Upper lobe of right lung (tissue), 1 donor: ENCODE measurements at regions not wholly inside any gene's neighbourhood (a gene's known extent, or its start where the extent isn't known, plus 50 kb on each side); places are given as distances from the start of the nearest gene placed in this dataset.
"Not testable (repeated sequence)": the region's sequence is repeated elsewhere in the genome, so short reads cannot be mapped to it uniquely, and the experiment has no call there.

Source experiments
- ATAC-seq: fragments of 200-7000 bp; cut with Tn5 transposase; one replicate; pipeline ENCODE4 v1.9.1; 2020; ENCODE audit warnings: mild to moderate bottlenecking, moderate library complexity
- DNase-seq: peaks from one replicate; pipeline ENCODE4 v3.0.0-alpha.2; 2020
- H3K27ac ChIP-seq: fragments of 200-600 bp; one replicate; pipeline ENCODE4 v1.8.0; 2022
- H3K27me3 ChIP-seq: fragments of 200-600 bp; one replicate; pipeline ENCODE4 v1.8.0; 2022; ENCODE audit warnings: mild to moderate bottlenecking
- H3K36me3 ChIP-seq: fragments of 200-600 bp; one replicate; pipeline ENCODE4 v1.8.0; 2022
- H3K4me1 ChIP-seq: fragments of 200-600 bp; one replicate; pipeline ENCODE4 v1.8.0; 2022
- H3K4me3 ChIP-seq: fragments of 200-600 bp; one replicate; pipeline ENCODE4 v1.8.0; 2022; ENCODE audit warnings: mild to moderate bottlenecking
- H3K9me3 ChIP-seq: fragments of 200-600 bp; one replicate; pipeline ENCODE4 v1.8.0; 2022
- CTCF ChIP-seq: fragments of 200-600 bp; IDR thresholded peaks from one replicate; pipeline ENCODE4 v1.8.0; 2022; ENCODE audit warnings: antibody characterized with exemption
- intact Hi-C: fragments of 100-400 bp; cut with DNase I; formaldehyde crosslinking; loops from one replicate; pipeline ENCODE4 v1.11.0; 2022
- donor health status: DM: no; HTN: yes; CAD: no; lungs with severe emphysema.

- ATAC-seq (peak; percentile 43), DNase-seq (no peak)
- peaks cover 2% of the 10 kb centered on the region for H3K9me3 ChIP-seq
- H3K4me3 ChIP-seq: no peak overlapping the region
- TF ChIP-seq CTCF: no peak
- no peak overlapping the region for H3K27ac ChIP-seq
- no peaks in the 10 kb centered on the region for H3K27me3 ChIP-seq
- no peaks in the 10 kb centered on the region for H3K4me1 ChIP-seq
- intact Hi-C loops: no loop called here
- no peaks in the 10 kb centered on the region for H3K36me3 ChIP-seq
These were observed 375.9 kb downstream of the GALC start for GRCh38 chr14:87617079-87617478.

- Histone ChIP-seq H3K27me3 (no peaks in the 10 kb centered on the region), H3K27ac (no peak overlapping the region), H3K36me3 (no peaks in the 10 kb centered on the region), H3K4me3 (no peak overlapping the region), H3K4me1 (no peaks in the 10 kb centered on the region), H3K9me3 (peaks cover 2% of the 10 kb centered on the region)
- peak; percentile 81 for ATAC-seq
- no peak for DNase-seq
- intact Hi-C loops: no loop called here
- peak; percentile 72 for TF ChIP-seq CTCF
These were observed 376.9 kb downstream of the GALC start for GRCh38 chr14:87615822-87616679.

GRCh38 chr14:87615047-87615446 lies 377.9 kb downstream of the GALC start:
- no peak for TF ChIP-seq CTCF
- H3K9me3 ChIP-seq: no peaks in the 10 kb centered on the region
- ATAC-seq (no peak), DNase-seq (no peak)
- H3K27ac ChIP-seq: no peak overlapping the region
- intact Hi-C loops: no loop called here
- no peaks in the 10 kb centered on the region for H3K27me3 ChIP-seq
- no peak overlapping the region for H3K4me3 ChIP-seq
- H3K4me1 ChIP-seq: no peaks in the 10 kb centered on the region
- H3K36me3 ChIP-seq: no peaks in the 10 kb centered on the region

- intact Hi-C loops: no loop called here
- no peak for TF ChIP-seq CTCF
- H3K9me3 ChIP-seq: no peaks in the 10 kb centered on the region
These were observed 379.1 kb downstream of the GALC start for GRCh38 chr14:87613881-87614280.

GRCh38 chr14:87607056-87607455 lies 385.9 kb downstream of the GALC start:
- H3K27me3 ChIP-seq, H3K4me1 ChIP-seq: not testable (repeated sequence)

More at GRCh38 chr14:87613881-87614280, 379.1 kb downstream of the GALC start:
- H3K4me3 ChIP-seq: no peak overlapping the region
- no peaks in the 10 kb centered on the region for H3K4me1 ChIP-seq
- ATAC-seq (no peak), DNase-seq (no peak)
- H3K36me3 ChIP-seq: no peaks in the 10 kb centered on the region
- no peak overlapping the region for H3K27ac ChIP-seq
- no peaks in the 10 kb centered on the region for H3K27me3 ChIP-seq

GRCh38 chr14:87601036-87601435 lies 391.9 kb downstream of the GALC start:
- H3K36me3 ChIP-seq: no peaks in the 10 kb centered on the region
- H3K4me3 ChIP-seq: no peak overlapping the region
- TF ChIP-seq CTCF: no peak
- no peak overlapping the region for H3K27ac ChIP-seq
- H3K4me1 ChIP-seq: no peaks in the 10 kb centered on the region
- intact Hi-C loops: no loop called here
- no peaks in the 10 kb centered on the region for H3K9me3 ChIP-seq
- no peak for ATAC-seq
- no peaks in the 10 kb centered on the region for H3K27me3 ChIP-seq
- no peak for DNase-seq

More at GRCh38 chr14:87607056-87607455, 385.9 kb downstream of the GALC start:
- H3K27ac ChIP-seq, H3K9me3 ChIP-seq, H3K4me3 ChIP-seq, DNase-seq, H3K36me3 ChIP-seq, ATAC-seq, intact Hi-C loops: not testable (repeated sequence)
